ENCODE measurements at regions not wholly inside any gene's neighbourhood (a gene's known extent, or its start where the extent isn't known, plus 50 kb on each side); places are given as distances from the start of the nearest gene placed in this dataset.

DNA sequence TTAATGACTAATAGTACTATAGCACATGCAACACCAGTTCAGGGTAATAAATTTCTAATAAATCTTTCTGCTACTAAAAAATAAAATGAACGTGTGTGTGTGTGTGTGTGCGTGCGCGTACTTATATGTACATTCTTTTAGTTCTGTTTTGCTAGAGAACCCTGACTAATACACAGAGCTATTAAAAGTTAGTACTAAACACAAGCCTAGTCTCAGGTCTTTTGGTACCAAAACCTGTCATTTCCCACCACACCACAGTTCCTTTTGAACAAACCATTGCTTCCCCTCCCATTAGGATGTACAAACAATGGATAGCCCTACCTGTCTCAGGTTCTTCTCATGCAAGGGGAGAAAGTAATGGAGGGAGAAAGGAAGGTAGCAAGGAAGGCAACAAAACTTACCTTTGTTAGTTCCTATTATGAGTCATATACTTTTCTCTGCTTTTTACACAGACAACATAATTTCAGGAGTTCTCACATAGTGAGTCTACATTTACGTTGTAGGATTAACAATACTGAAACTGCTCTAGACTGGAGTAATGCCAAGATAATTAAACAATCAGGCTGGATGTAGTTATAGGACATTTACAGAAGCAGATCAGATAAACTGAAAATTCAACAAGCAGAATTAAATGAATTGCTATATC is 427.2 kb downstream of the KCNJ3 start:
- BruUV-seq (replicated peaks): no TSS peak
- intact Hi-C loops (cut with micrococcal nuclease; ENCODE audit: unreplicated experiment): no loop called here
- ChIA-PET POLR2A (interaction anchor here (1.1 to 1.9 kb wide), 3 partner anchors 10 to 40 kb away, joined by 3 to 8 read pairs (median 3); no protein-coding TSS in a partner anchor), CTCF (ENCODE audit: unreplicated experiment) (no interaction called here)
- H3K79me2 ChIP-seq (ENCODE audit: insufficient read depth, low read depth, low read length): no peaks in the 10 kb centered on the region
- H3K27ac ChIP-seq (ENCODE audit: low read depth, low read length, poor library complexity, severe bottlenecking): no peak overlapping the region
- no peaks in the 10 kb centered on the region for H3K9me2 ChIP-seq (ENCODE audit: insufficient read depth, low read length)
- no peak overlapping the region for H3K4me2 ChIP-seq (ENCODE audit: low read length)
- no peak for TF ChIP-seq EZH2phosphoT487 (IDR thresholded peaks at IDR 0.05; ENCODE audit: borderline replicate concordance, low read depth, low read length)
- TF ChIP-seq, protein P1, sequence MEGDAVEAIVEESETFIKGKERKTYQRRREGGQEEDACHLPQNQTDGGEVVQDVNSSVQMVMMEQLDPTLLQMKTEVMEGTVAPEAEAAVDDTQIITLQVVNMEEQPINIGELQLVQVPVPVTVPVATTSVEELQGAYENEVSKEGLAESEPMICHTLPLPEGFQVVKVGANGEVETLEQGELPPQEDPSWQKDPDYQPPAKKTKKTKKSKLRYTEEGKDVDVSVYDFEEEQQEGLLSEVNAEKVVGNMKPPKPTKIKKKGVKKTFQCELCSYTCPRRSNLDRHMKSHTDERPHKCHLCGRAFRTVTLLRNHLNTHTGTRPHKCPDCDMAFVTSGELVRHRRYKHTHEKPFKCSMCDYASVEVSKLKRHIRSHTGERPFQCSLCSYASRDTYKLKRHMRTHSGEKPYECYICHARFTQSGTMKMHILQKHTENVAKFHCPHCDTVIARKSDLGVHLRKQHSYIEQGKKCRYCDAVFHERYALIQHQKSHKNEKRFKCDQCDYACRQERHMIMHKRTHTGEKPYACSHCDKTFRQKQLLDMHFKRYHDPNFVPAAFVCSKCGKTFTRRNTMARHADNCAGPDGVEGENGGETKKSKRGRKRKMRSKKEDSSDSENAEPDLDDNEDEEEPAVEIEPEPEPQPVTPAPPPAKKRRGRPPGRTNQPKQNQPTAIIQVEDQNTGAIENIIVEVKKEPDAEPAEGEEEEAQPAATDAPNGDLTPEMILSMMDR (conservative IDR thresholded peaks at IDR 0.05; ENCODE audit: low read length): no peak
- H3K4me1 ChIP-seq (ENCODE audit: insufficient read depth, low read length, poor library complexity, severe bottlenecking): no peaks in the 10 kb centered on the region
- H4K20me1 ChIP-seq (ENCODE audit: insufficient read depth, low read length): no peaks in the 10 kb centered on the region
- H3K36me3 ChIP-seq (ENCODE audit: insufficient read depth, low read length): no peaks in the 10 kb centered on the region
- no peak overlapping the region for H3K4me3 ChIP-seq (ENCODE audit: low read depth, low read length, poor library complexity, severe bottlenecking)
- H3K9me3 ChIP-seq (ENCODE audit: low read length): no peaks in the 10 kb centered on the region
- DNase-seq (ENCODE audit: low spot score): no peak
- no peak overlapping the region for H2AFZ ChIP-seq (ENCODE audit: low read length)

DNA sequence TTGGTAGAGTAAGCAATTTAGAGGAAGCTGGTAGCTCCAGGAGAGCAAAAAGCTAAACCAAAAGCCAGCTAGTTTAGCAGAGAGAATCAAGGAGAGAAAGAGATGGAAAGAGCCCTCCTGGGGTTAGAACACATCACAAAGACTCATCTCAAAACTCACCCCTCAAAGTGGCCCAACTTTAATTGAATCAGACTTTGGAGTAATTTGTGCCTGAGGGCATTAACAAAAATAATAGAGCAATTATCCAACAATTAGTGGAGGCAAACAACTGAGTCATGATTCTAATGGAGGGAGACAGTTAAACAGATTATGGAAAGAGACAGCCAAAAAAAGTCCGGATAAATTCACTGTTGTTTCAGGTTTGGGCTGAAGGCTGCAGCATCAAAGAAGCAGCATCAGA is 417.4 kb downstream of the KCNJ3 start:
- ChIA-PET CTCF (ENCODE audit: unreplicated experiment) (no interaction called here), POLR2A (interaction anchor here (0.6 to 1.5 kb wide), 2 partner anchors 9 to 561 kb away, joined by 3 read pairs; no protein-coding TSS in a partner anchor)
- DNase-seq (ENCODE audit: low spot score): no peak
- intact Hi-C loops (cut with micrococcal nuclease; ENCODE audit: unreplicated experiment): no loop called here
- H3K4me1 ChIP-seq (ENCODE audit: insufficient read depth, low read length, poor library complexity, severe bottlenecking): no peaks in the 10 kb centered on the region
- no TSS peak for BruUV-seq (replicated peaks)
- H3K36me3 ChIP-seq (ENCODE audit: insufficient read depth, low read length): no peaks in the 10 kb centered on the region
- H3K9me3 ChIP-seq (ENCODE audit: low read length): no peaks in the 10 kb centered on the region
- H3K4me2 ChIP-seq (ENCODE audit: low read length): no peak overlapping the region
- H4K20me1 ChIP-seq (ENCODE audit: insufficient read depth, low read length): no peaks in the 10 kb centered on the region
- no peak overlapping the region for H2AFZ ChIP-seq (ENCODE audit: low read length)
- no peak overlapping the region for H3K27ac ChIP-seq (ENCODE audit: low read depth, low read length, poor library complexity, severe bottlenecking)
- H3K4me3 ChIP-seq (ENCODE audit: low read depth, low read length, poor library complexity, severe bottlenecking): no peak overlapping the region
- no peaks in the 10 kb centered on the region for H3K79me2 ChIP-seq (ENCODE audit: insufficient read depth, low read depth, low read length)
- TF ChIP-seq, protein P1 (conservative IDR thresholded peaks at IDR 0.05; ENCODE audit: low read length): no peak
- TF ChIP-seq EZH2phosphoT487 (IDR thresholded peaks at IDR 0.05; ENCODE audit: borderline replicate concordance, low read depth, low read length): no peak
- H3K9me2 ChIP-seq (ENCODE audit: insufficient read depth, low read length): no peaks in the 10 kb centered on the region

DNA sequence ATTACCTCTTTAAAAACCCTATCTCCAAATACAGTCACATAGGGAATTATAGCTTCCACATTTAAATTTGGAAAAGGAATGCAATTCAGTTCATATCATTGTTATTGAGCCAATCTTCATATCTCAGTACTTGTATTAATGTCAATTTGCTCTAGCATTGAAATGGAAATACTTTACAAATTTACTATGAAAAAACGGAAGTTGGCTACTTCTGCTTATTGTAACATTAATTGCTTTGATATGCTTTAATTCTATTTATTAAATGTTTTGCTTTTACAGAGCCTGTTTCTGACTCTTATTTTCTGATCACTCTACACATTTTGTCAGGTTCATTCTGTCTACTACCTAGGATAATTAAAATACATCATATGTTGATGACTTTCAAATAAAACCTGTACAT is 412.6 kb downstream of the KCNJ3 start:
- H4K20me1 ChIP-seq (ENCODE audit: insufficient read depth, low read length): no peaks in the 10 kb centered on the region
- no peak overlapping the region for H3K27ac ChIP-seq (ENCODE audit: low read depth, low read length, poor library complexity, severe bottlenecking)
- H3K9me3 ChIP-seq (ENCODE audit: low read length): no peaks in the 10 kb centered on the region
- H3K79me2 ChIP-seq (ENCODE audit: insufficient read depth, low read depth, low read length): no peaks in the 10 kb centered on the region
- H3K9me2 ChIP-seq (ENCODE audit: insufficient read depth, low read length): no peaks in the 10 kb centered on the region
- CTCF ChIA-PET (ENCODE audit: unreplicated experiment): no interaction called here
- H2AFZ ChIP-seq (ENCODE audit: low read length): no peak overlapping the region
- no peaks in the 10 kb centered on the region for H3K4me1 ChIP-seq (ENCODE audit: insufficient read depth, low read length, poor library complexity, severe bottlenecking)
- no peaks in the 10 kb centered on the region for H3K36me3 ChIP-seq (ENCODE audit: insufficient read depth, low read length)
- no TSS peak for BruUV-seq (replicated peaks)
- no peak for TF ChIP-seq EZH2phosphoT487 (IDR thresholded peaks at IDR 0.05; ENCODE audit: borderline replicate concordance, low read depth, low read length)
- TF ChIP-seq, protein P1 (conservative IDR thresholded peaks at IDR 0.05; ENCODE audit: low read length): no peak
- no peak overlapping the region for H3K4me2 ChIP-seq (ENCODE audit: low read length)
- POLR2A ChIA-PET: interaction anchor here (1.4 kb wide), 1 partner anchor 32 kb away, joined by 3 read pairs; no protein-coding TSS in a partner anchor
- intact Hi-C loops (cut with micrococcal nuclease; ENCODE audit: unreplicated experiment): no loop called here
- H3K4me3 ChIP-seq (ENCODE audit: low read depth, low read length, poor library complexity, severe bottlenecking): no peak overlapping the region
- no peak for DNase-seq (ENCODE audit: low spot score)
